HG03064 (cell line): ENCODE measurements at regions not wholly inside any gene's neighbourhood (a gene's known extent, or its start where the extent isn't known, plus 50 kb on each side); places are given as distances from the start of the nearest gene placed in this dataset.

ENCODE experiments used
- ATAC-seq: cut with Tn5 transposase; IDR thresholded peaks from one replicate; pipeline ENCODE4 v1.9.1; 2021; ENCODE audit warnings: low read depth; ENCODE audit not compliant: unreplicated experiment

DNA sequence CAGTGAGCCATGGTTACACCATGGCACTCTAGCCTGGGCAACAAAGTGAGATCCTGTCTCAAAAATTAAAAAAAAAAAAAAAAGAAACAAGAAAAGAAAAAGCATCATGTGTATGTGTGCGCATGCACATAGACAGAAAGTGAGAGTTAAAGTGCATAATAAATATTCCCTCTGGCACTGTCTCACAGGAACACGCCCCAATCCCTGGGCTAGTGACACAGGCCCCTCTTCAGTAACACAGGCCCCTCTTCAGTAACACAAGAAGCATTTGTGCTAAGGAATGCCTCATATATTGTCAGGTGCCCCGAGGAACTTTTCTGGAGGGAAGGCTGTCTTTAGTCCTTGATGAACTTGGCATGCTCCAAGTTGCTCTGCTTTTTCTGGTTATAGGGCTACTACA lies 57.5 kb downstream of the RPL27A start:
- ATAC-seq: no peak

- no peak for ATAC-seq
Observed at GRCh38 chr11:8744423-8744822, 61.8 kb downstream of the RPL27A start.

DNA sequence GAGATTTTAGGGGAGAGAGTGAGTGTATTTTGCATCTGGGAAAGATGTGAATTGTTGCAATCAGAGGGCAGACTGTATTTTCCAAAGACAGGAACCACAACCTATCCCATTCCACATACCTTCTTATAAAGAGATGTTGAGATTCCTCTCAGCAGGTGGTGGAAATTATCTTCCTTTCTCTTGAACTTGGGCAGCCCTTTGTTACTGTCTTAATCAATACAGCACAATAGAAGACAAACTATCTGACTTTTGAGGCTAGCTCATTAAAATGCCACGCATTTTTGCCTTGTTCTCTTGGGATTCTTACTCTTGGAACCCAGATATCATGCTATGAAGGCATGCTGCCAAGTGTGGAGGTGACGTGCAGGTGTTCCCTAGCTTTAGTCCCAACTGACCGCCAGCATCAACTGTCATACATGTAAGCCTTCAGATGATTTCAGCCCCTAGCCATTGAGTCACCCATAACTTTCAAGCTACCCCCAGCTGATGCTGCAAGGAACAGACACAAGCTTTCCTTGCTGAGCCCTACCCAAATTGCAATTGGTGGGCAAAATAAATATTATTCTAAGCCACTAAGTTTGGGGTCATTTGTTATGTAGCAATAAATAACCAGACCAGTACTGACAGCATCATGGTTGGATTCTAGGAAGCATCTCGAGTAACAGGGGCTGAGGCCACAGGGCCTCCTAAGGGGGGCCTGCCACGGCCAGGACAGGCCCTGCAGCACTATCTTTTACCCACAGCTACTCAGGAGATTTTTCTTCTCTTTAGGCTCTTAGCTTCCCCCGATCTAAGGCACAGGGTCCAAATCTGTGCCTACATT lies 63.0 kb downstream of the RPL27A start:
- no peak for ATAC-seq

GRCh38 chr11:8746331-8746974 lies 63.9 kb downstream of the RPL27A start:
- ATAC-seq: no peak

GRCh38 chr11:8747173-8747572 lies 64.6 kb downstream of the RPL27A start:
- no peak for ATAC-seq

DNA sequence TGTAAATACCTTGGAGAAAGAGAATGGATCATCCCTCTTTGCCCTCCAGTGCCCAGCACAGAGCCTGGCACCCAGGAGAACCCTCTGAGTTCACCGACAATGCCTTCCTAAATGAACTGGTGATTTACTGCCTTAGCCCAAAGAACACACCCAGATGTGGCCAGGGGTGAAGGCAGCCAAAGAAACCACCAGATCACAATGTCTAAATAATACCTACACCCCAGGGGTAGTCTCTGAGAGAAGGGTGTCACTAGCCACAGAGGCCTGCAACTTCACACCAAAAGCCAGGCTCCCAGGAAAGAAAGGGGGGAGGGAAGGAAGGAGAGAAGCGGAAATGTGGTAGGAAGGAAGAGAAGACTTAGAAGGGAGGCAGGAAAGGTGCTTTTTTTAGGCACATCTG lies 65.7 kb downstream of the RPL27A start:
- ATAC-seq: no peak

DNA sequence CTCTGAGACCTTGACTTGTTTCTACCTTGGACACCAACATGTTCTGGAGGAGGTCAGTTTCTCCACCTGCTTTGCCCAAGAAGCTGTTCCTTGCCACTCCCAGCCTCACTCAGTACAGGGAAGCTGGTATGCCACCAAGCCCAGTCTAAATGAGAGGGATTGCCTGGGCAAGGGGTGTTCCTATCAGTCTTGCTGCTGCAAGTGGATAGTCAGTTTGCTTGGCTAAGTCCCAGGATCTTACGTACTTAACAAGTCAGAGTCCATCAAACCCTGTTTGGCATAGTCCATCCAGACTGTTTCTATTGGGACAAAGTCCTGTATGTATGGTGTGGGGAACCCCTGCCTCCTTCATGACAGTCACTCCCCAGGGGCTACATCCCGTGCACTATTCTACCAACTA lies 66.6 kb downstream of the RPL27A start:
- no peak for ATAC-seq

- no peak for ATAC-seq
Observed at GRCh38 chr11:8754241-8754640, 71.6 kb downstream of the RPL27A start.

- no peak for ATAC-seq
Observed at GRCh38 chr11:8756201-8756600, 73.6 kb downstream of the RPL27A start.

GRCh38 chr11:8757047-8757446 lies 74.5 kb downstream of the RPL27A start:
- ATAC-seq: no peak

GRCh38 chr11:8757533-8757932 lies 74.9 kb downstream of the RPL27A start:
- ATAC-seq: no peak

DNA sequence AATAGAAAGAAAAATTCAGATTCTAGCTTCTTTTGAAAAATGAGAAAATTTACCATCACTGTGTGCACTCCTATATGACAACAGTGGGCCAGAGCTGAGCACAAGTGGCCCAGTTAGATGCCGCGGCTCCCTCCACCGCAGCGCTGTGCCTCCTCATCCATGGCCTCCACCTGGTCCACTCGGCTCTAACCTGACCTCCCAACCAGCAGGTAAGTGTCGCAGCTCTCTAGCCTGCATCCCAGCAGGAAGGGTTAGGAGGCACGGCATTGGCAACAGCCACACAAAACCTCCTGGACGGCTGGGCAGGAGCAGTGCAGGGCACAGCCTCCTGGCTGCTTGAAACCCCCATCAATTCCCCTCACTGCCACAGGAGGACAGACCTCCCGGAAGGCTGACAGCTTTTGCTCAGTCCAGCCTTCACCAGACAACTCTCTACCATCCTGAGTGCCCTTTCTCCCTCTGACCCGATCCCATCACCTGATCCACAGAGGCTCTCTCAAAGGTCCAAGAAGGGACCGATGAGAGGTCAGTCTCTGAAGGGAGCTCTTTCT lies 76.1 kb downstream of the RPL27A start:
- no peak for ATAC-seq

DNA sequence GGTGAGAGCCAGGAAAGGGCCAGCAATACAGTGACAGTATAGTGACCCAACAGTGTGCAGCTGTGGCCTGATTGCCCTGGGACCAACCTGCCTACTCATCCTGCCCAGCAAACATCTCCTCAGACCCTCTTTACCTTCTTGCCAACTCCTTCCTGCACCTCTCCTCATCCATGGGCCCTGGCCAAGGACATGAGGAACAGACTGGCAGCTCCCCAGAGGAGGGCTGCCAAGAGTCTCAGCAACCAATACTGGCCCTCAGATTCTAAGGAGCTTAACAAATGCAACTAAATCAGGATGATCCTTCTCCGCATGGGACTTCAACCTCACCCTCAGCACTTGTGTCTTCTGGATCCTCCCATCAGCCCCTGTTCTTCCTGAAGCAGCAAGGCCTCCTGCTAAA lies 77.0 kb downstream of the RPL27A start:
- no peak for ATAC-seq

DNA sequence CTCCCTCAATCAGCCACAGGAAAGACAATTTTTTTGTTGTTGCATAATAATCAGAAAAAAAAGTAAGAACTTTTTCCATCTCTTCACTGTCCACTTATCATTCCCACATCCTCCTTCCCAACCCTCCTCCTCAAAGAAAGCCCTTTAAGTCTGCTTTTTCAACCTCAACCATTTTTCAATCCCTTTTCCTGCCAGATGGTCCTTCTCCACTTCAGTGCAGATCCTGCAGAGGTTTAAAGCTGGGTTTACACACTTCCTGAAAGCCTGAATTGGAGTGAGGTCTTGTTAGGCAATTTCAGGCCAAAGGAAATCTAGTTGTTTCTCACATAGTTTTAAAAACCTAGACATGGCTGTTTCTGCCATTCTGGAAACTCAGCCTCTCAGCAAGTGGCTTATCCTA lies 78.3 kb downstream of the RPL27A start:
- ATAC-seq: no peak

GRCh38 chr11:8763070-8763685 lies 80.6 kb downstream of the RPL27A start:
- no peak for ATAC-seq

GRCh38 chr11:8765294-8765693 lies 82.7 kb downstream of the RPL27A start:
- ATAC-seq: no peak

DNA sequence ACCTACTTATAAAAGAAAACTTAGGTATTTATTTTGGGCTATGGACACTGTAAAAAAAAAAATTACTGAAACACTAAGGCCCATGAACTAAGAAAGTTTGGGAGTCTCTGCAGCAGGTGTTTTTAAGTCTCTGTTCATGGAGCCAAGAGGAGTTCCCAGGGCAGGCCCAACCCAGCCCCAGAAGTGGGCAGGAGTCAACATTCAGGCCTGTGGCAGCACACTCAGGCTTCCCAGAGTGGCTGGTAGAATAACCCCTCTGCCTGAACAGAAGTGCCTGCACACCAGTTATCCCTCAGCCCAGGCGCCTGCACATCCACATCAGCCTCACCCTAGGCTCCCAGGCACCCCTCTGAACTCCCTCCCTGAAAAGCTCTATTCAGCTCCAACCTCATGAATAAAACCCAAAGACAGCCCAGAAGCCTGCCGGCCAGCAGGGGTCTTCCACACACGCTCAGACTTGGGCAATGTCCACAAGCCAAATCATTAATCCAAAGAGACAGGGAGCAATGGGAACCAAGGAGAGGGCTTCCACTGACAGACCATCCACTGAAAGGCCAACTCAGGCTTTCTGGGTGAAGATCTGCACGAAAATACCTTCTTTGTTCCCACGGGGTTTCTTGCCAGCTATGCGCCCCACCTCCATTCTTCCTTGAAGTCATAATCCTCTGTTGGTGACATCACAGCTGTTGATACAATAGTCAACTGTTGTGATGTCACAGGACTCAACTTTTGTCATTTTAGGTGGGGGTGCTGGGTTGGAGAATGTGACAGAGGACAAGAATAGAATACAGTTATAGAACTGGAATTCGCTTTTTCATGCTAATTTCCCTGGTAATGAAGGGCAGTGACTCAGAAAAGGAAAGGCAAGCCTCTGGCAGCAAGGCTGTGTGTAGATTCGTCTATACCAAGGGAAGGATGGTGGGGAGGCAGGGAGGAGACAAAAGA lies 83.7 kb downstream of the RPL27A start:
- no peak for ATAC-seq

GRCh38 chr11:8766988-8767374 lies 84.4 kb downstream of the RPL27A start:
- ATAC-seq: no peak

DNA sequence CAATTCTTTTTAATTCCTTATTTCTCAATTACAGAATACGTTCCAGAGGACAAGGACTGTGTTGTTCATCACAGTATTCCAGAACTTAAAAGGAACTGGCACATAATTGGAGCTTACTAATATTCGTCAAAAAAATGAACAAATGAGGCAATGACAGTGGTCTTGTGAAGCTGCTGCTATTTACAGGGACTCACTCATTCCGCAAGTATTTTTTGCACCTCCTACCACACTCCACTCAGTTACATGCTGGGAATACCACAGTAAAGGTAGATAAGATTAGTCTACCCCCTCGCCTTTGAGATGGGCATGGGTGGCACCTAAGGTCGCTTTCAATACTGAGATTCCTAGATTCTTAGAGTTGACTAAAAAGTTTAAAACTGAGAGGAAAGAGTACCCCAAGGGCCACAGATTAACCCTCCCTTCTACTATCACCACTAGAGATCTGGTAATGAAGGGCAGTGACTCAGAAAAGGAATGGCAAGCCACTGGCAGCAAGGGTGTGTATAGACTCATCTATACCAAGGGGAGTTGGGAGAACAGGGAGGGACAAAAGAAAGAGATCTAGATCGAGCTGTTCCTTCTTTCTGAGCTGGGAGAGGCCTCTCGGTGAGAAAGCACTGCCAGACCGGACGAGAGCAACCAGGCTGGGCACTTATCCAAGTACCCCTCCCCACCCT lies 85.0 kb downstream of the RPL27A start:
- ATAC-seq: no peak
